GM23248 (cell line): ENCODE measurements at regions not wholly inside any gene's neighbourhood (a gene's known extent, or its start where the extent isn't known, plus 50 kb on each side); places are given as distances from the start of the nearest gene placed in this dataset.

Experiments
- DNase-seq: peaks from one replicate; pipeline ENCODE4 v3.0.0-alpha.2; 2015
- H2AFZ ChIP-seq: fragments of 200-600 bp; sonication (generic); 2 replicates; pipeline ENCODE4 v1.6.1; 2016; ENCODE audit warnings: antibody characterized with exemption
- H3F3A ChIP-seq: fragments of 200-600 bp; sonication (generic); 2 replicates; pipeline ENCODE4 v1.6.1; 2016; ENCODE audit warnings: mild to moderate bottlenecking, antibody characterized with exemption, mixed run types; ENCODE audit not compliant: insufficient read depth
- H3K27ac ChIP-seq: fragments of 200-600 bp; sonication (generic); 2 replicates; pipeline ENCODE4 v1.5.1; 2016; ENCODE audit warnings: mild to moderate bottlenecking
- H3K27me3 ChIP-seq: fragments of 200-600 bp; sonication (generic); replicated peaks from 2 replicates; pipeline ENCODE4 v1.6.1; 2016; ENCODE audit warnings: mild to moderate bottlenecking; ENCODE audit not compliant: insufficient read depth
- H3K36me3 ChIP-seq: fragments of 200-600 bp; sonication (generic); 2 replicates; pipeline ENCODE4 v1.6.1; 2016; ENCODE audit warnings: low read depth, mild to moderate bottlenecking
- H3K4me1 ChIP-seq: fragments of 200-600 bp; sonication (generic); 2 replicates; pipeline ENCODE4 v1.6.1; 2016; ENCODE audit warnings: mild to moderate bottlenecking; ENCODE audit not compliant: insufficient read depth
- H3K4me2 ChIP-seq: fragments of 200-600 bp; sonication (generic); one replicate; pipeline ENCODE4 v1.6.1; 2016; ENCODE audit warnings: mild to moderate bottlenecking; ENCODE audit not compliant: unreplicated experiment
- H3K4me3 ChIP-seq: fragments of 200-600 bp; sonication (generic); 2 replicates; pipeline ENCODE4 v1.5.1; 2016; ENCODE audit warnings: mild to moderate bottlenecking
- H3K79me2 ChIP-seq: fragments of 200-600 bp; sonication (generic); 2 replicates; pipeline ENCODE4 v1.6.1; 2016; ENCODE audit warnings: mild to moderate bottlenecking; ENCODE audit not compliant: insufficient read depth
- H3K9ac ChIP-seq: fragments of 200-600 bp; sonication (generic); 2 replicates; pipeline ENCODE4 v1.6.1; 2016; ENCODE audit warnings: mild to moderate bottlenecking
- H3K9me2 ChIP-seq: fragments of 200-600 bp; sonication (generic); 2 replicates; pipeline ENCODE4 v1.6.1; 2016; ENCODE audit warnings: mixed run types, mild to moderate bottlenecking, moderate library complexity; ENCODE audit not compliant: insufficient read depth
- H3K9me3 ChIP-seq: fragments of 200-600 bp; sonication (generic); one replicate; pipeline ENCODE4 v1.6.1; 2017; ENCODE audit warnings: low read depth
- H4K20me1 ChIP-seq: fragments of 200-600 bp; sonication (generic); 2 replicates; pipeline ENCODE4 v1.6.0; 2016; ENCODE audit not compliant: insufficient read depth
- EZH2 ChIP-seq: fragments of 200-600 bp; sonication (generic); IDR thresholded peaks from 2 replicates; pipeline ENCODE4 v1.6.1; 2018; ENCODE audit warnings: antibody characterized with exemption, mild to moderate bottlenecking; ENCODE audit not compliant: insufficient read depth, poor library complexity, severe bottlenecking
- EZH2phosphoT487 ChIP-seq: fragments of 200-600 bp; sonication (generic); IDR thresholded peaks from 2 replicates; pipeline ENCODE4 v1.6.1; 2018; ENCODE audit warnings: antibody characterized with exemption, moderate library complexity, mild to moderate bottlenecking, low read depth; ENCODE audit not compliant: insufficient read depth
- WGBS, 2 experiments: methylation state at CpG; one replicate each; pipeline ENCODE4 v1.1.6; 2015 to 2017; ENCODE audit warnings: low lambda C conversion rate in 2 of 2, low coverage in 1 of 2; ENCODE audit errors: missing lambda C conversion rate in 2 of 2; 5-methylcytosine and 5-hydroxymethylcytosine counted together
- in situ Hi-C: fragments of 300-500 bp; cut with MboI; formaldehyde crosslinking; loops from 2 replicates; pipeline ENCODE4 v1.15.0; 2020

GRCh38 chr10:129097776-129098330 lies 369.2 kb upstream of the MGMT start:
- Histone ChIP-seq H2AFZ (no peak overlapping the region), H4K20me1 (no peaks in the 10 kb centered on the region), H3K9me3 (no peaks in the 10 kb centered on the region), H3K4me1 (peaks cover 13% of the 10 kb centered on the region; the same call in 1 of the 2 replicates), H3K9me2 (no peaks in the 10 kb centered on the region), H3K9ac (no peak overlapping the region), H3K4me2 (no peak overlapping the region), H3F3A (0 out of 2 replicates have a peak, but pooled peaks cover 4% of the 10 kb centered on the region), H3K36me3 (no peaks in the 10 kb centered on the region), H3K79me2 (no peaks in the 10 kb centered on the region), H3K4me3 (no peak overlapping the region), H3K27me3 (no peaks in the 10 kb centered on the region), H3K27ac (no peak overlapping the region)
- DNase-seq, result peak; percentile 8
- TF ChIP-seq EZH2, result no peak
- no peak for TF ChIP-seq EZH2phosphoT487
- in situ Hi-C loops, result no loop called here
- 55 to 65% methylated on average over 6 of the region's 6 CpGs for WGBS, 2 experiments

GRCh38 chr10:129098517-129098916 lies 368.5 kb upstream of the MGMT start:
- Histone ChIP-seq H3K36me3 (no peaks in the 10 kb centered on the region), H3K4me3 (no peak overlapping the region), H3K9me2 (no peaks in the 10 kb centered on the region), H3K27ac (no peak overlapping the region), H3K27me3 (no peaks in the 10 kb centered on the region), H3F3A (0 out of 2 replicates have a peak, but pooled peaks cover 4% of the 10 kb centered on the region), H3K4me2 (no peak overlapping the region), H3K9me3 (no peaks in the 10 kb centered on the region), H3K9ac (no peak overlapping the region), H3K4me1 (peaks cover 13% of the 10 kb centered on the region; the same call in 1 of the 2 replicates), H3K79me2 (no peaks in the 10 kb centered on the region), H4K20me1 (no peaks in the 10 kb centered on the region), H2AFZ (no peak overlapping the region)
- no peak for TF ChIP-seq EZH2phosphoT487
- no peak for TF ChIP-seq EZH2
- no peak for DNase-seq
- WGBS, 2 experiments, result 69 to 71% methylated on average over 5 of the region's 5 CpGs
- in situ Hi-C loops, result no loop called here

GRCh38 chr10:129099486-129099885 lies 367.6 kb upstream of the MGMT start:
- H3K4me3 ChIP-seq, result no peak overlapping the region
- H3K79me2 ChIP-seq, result no peaks in the 10 kb centered on the region
- no peak for DNase-seq
- peaks cover 13% of the 10 kb centered on the region; the same call in 1 of the 2 replicates for H3K4me1 ChIP-seq
- TF ChIP-seq EZH2phosphoT487, result no peak
- no peak for TF ChIP-seq EZH2
- H3K4me2 ChIP-seq, result no peak overlapping the region
- no peak overlapping the region for H3K9ac ChIP-seq
- H3K36me3 ChIP-seq, result no peaks in the 10 kb centered on the region
- H3K27me3 ChIP-seq, result no peaks in the 10 kb centered on the region
- no peaks in the 10 kb centered on the region for H4K20me1 ChIP-seq
- H3K9me3 ChIP-seq, result no peaks in the 10 kb centered on the region
- H3F3A ChIP-seq, result 0 out of 2 replicates have a peak, but pooled peaks cover 4% of the 10 kb centered on the region
- no peak overlapping the region for H3K27ac ChIP-seq
- H2AFZ ChIP-seq, result no peak overlapping the region
- in situ Hi-C loops, result no loop called here
- WGBS, 2 experiments, result 69 to 71% methylated on average over 5 of the region's 5 CpGs
- H3K9me2 ChIP-seq, result no peaks in the 10 kb centered on the region

GRCh38 chr10:129099992-129100391 lies 367.0 kb upstream of the MGMT start:
- Histone ChIP-seq H3K4me1 (peaks cover 13% of the 10 kb centered on the region; the same call in 1 of the 2 replicates), H3K27ac (no peak overlapping the region), H3F3A (0 out of 2 replicates have a peak, but pooled peaks cover 4% of the 10 kb centered on the region), H3K27me3 (no peaks in the 10 kb centered on the region), H3K4me2 (no peak overlapping the region), H3K9me2 (no peaks in the 10 kb centered on the region), H4K20me1 (no peaks in the 10 kb centered on the region), H2AFZ (no peak overlapping the region), H3K79me2 (no peaks in the 10 kb centered on the region), H3K9me3 (no peaks in the 10 kb centered on the region), H3K4me3 (no peak overlapping the region), H3K9ac (no peak overlapping the region), H3K36me3 (no peaks in the 10 kb centered on the region)
- TF ChIP-seq EZH2 (no peak), EZH2phosphoT487 (no peak)
- DNase-seq, result no peak
- in situ Hi-C loops, result no loop called here
- WGBS, 2 experiments, result 82 to 83% methylated on average over 7 of the region's 7 CpGs
